ENCODE measurements at regions not wholly inside any gene's neighbourhood (a gene's known extent, or its start where the extent isn't known, plus 50 kb on each side); places are given as distances from the start of the nearest gene placed in this dataset.

DNA sequence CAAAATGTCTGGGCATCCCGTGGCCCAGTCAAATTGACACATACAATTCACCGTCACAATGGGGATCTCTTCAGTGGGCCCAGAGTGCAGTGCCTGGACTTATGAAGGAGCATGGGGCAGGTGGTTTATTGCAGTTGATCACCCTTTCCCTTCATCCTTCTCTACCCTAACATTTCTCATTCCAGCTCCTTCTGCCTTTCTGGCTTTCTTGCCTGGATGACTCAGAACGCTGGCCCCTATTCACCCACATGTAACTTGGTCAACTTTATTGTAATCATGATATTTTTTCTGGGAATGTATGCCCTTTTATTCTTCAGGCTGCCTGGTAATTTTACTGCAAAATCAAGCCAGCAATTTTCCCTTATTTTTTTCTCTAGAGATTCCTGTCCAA lies 179.9 kb upstream of the DTNBP1 start:
- TF ChIP-seq, protein P1, sequence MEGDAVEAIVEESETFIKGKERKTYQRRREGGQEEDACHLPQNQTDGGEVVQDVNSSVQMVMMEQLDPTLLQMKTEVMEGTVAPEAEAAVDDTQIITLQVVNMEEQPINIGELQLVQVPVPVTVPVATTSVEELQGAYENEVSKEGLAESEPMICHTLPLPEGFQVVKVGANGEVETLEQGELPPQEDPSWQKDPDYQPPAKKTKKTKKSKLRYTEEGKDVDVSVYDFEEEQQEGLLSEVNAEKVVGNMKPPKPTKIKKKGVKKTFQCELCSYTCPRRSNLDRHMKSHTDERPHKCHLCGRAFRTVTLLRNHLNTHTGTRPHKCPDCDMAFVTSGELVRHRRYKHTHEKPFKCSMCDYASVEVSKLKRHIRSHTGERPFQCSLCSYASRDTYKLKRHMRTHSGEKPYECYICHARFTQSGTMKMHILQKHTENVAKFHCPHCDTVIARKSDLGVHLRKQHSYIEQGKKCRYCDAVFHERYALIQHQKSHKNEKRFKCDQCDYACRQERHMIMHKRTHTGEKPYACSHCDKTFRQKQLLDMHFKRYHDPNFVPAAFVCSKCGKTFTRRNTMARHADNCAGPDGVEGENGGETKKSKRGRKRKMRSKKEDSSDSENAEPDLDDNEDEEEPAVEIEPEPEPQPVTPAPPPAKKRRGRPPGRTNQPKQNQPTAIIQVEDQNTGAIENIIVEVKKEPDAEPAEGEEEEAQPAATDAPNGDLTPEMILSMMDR (IDR thresholded peaks at IDR 0.05): no peak
- TF ChIP-seq POLR2A (IDR thresholded peaks at IDR 0.05): no peak

All from uterus (tissue), 2 donors.